ENCODE measurements at regions not wholly inside any gene's neighbourhood (a gene's known extent, or its start where the extent isn't known, plus 50 kb on each side); places are given as distances from the start of the nearest gene placed in this dataset.

GRCh38 chr1:239572183-239572582, 185.8 kb downstream of the CHRM3 start:
- no peak for TF ChIP-seq POLR2A (IDR thresholded peaks at IDR 0.05)
- no peak for TF ChIP-seq CTCF (IDR thresholded peaks at IDR 0.05)
